ENCODE measurements at regions not wholly inside any gene's neighbourhood (a gene's known extent, or its start where the extent isn't known, plus 50 kb on each side); places are given as distances from the start of the nearest gene placed in this dataset.

DNA sequence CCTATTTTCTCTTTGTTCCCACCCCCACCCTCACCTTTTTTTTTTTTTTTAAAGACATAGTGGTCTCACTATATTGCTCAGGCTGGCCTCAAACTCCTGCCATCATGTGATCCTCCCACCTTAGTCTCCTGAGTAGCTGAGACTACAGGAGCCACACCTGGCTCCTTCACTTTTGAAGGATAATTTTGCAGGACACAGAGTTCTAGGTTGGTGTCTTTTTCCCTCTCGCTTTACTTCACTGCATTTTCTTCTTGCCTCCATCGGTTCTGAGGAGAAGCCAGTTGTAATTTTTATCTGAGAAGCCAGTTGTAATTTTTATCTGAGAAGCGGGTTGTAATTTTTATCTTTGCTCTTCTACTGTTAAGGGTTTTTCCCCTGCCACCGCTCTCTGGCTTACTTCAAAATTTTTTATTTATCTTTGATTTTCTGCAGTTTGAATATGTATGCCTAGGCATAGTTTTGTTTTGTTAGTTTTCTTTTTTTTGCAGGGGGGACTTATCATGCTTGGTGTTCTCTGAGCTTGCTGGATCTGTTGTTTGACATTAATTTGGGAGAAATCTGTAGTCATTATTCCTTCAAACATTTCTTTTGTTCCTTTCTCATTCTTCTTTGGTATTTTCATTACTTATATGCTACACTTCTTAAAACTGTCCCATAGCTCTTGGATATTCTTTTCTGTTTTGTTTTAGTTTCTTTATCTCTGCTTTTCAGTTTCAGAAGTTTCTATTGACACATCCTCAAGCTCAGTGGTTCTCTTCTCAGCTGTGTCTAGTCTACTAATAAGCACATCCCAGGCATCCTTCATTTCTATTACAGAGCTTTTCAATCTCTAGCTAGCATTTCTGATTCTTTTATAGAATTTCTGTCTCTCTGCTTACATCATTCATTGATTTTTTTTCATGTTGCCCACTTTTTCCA lies 148.2 kb upstream of the CHD1 start:
- H3K4me3 ChIP-seq (ENCODE audit: insufficient read length, low read depth) = no peak overlapping the region
- H3K9me3 ChIP-seq (ENCODE audit: insufficient read depth, low read length) = no peaks in the 10 kb centered on the region
- no peaks in the 10 kb centered on the region for H3K36me3 ChIP-seq (ENCODE audit: insufficient read depth, insufficient read length, low read length)
- H3K9ac ChIP-seq (ENCODE audit: insufficient read length, low read depth) = no peak overlapping the region
- no peaks in the 10 kb centered on the region for H3K27me3 ChIP-seq (ENCODE audit: insufficient read depth, insufficient read length)
- no peak for DNase-seq (ENCODE audit: low read depth, low spot score)
- TF ChIP-seq YY1 (IDR thresholded peaks at IDR 0.05; ENCODE audit: insufficient read depth, insufficient read length) (no peak), SUZ12 (IDR thresholded peaks at IDR 0.05; ENCODE audit: extremely low read depth, insufficient read depth, insufficient read length) (no peak)
- no peaks in the 10 kb centered on the region for H3K4me1 ChIP-seq (ENCODE audit: insufficient read depth, insufficient read length)

DNA sequence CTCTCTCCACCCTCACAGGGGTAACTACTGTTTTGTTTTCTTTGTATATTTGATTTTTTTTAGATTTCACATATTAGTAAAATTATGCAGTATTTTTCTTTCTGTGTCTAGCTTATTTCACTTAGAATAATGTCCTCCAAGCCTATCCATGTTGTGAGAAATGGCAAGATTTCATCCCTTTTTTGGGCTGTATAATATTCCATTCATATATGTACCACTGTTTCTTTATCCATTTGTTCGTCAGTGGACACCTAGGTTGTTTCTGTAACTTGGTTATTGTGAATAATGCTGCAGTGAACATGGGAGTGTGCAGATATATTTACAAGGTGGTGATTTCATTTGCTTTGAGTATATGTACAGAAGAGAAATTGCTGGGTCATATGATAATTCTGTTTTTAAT lies 144.0 kb upstream of the CHD1 start:
- TF ChIP-seq SUZ12 (IDR thresholded peaks at IDR 0.05; ENCODE audit: extremely low read depth, insufficient read depth, insufficient read length) = no peak
- H3K9ac ChIP-seq (ENCODE audit: insufficient read length, low read depth) = no peak overlapping the region

DNA sequence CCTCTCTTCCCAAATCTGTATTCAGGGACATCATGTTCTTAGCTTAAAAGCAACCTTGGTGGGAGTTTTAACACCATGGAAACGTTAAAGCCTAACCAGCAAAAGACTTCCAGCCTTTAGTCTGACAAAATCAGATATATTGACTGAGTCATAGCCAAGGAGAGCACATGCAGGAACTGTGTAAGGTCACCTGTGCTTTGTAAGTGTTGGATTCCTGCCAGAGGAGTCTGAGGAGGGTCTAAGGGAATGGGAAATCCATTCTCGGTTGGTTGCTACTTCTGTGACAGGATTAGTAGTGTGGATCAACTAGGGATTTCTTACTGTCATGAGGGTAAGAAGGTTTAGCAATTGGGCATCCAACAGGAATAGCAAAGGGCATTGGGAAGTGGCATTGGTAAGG lies 142.0 kb upstream of the CHD1 start:
- Histone ChIP-seq H3K4me3 (ENCODE audit: insufficient read length, low read depth) (no peak overlapping the region), H3K27me3 (ENCODE audit: insufficient read depth, insufficient read length) (no peaks in the 10 kb centered on the region), H3K36me3 (ENCODE audit: insufficient read depth, insufficient read length, low read length) (no peaks in the 10 kb centered on the region), H3K9me3 (ENCODE audit: insufficient read depth, low read length) (no peaks in the 10 kb centered on the region), H3K4me1 (ENCODE audit: insufficient read depth, insufficient read length) (no peaks in the 10 kb centered on the region), H3K9ac (ENCODE audit: insufficient read length, low read depth) (no peak overlapping the region)
- no peak for TF ChIP-seq YY1 (IDR thresholded peaks at IDR 0.05; ENCODE audit: insufficient read depth, insufficient read length)
- TF ChIP-seq SUZ12 (IDR thresholded peaks at IDR 0.05; ENCODE audit: extremely low read depth, insufficient read depth, insufficient read length) = no peak
- no peak for TF ChIP-seq ZNF274 (IDR thresholded peaks at IDR 0.05; ENCODE audit: low read depth, low read length)
- DNase-seq (ENCODE audit: low read depth, low spot score) = no peak

More for the DNA sequence above, 144.0 kb upstream of the CHD1 start:
- Histone ChIP-seq H3K4me1 (ENCODE audit: insufficient read depth, insufficient read length) (no peaks in the 10 kb centered on the region), H3K36me3 (ENCODE audit: insufficient read depth, insufficient read length, low read length) (no peaks in the 10 kb centered on the region), H3K9me3 (ENCODE audit: insufficient read depth, low read length) (no peaks in the 10 kb centered on the region), H3K4me3 (ENCODE audit: insufficient read length, low read depth) (no peak overlapping the region), H3K27me3 (ENCODE audit: insufficient read depth, insufficient read length) (no peaks in the 10 kb centered on the region)
- DNase-seq (ENCODE audit: low read depth, low spot score) = no peak

DNA sequence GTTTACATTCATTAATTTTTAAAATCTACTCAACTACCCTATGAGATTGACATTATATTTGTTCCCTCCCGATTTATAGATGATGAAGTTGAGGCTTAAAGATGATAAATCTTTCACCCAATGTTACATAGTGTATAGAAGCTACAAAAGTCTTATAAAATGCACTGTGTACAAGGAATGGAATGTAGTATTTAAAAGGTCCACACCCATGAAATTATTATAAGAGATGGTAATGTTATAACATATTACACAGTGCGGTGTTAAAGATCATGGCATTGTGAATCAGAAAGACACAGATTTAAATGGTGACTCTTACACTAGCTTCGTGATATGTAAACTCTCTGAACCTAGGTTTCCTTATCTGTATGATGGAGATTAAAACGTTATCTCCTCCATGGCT lies 141.6 kb upstream of the CHD1 start:
- H3K9me3 ChIP-seq (ENCODE audit: insufficient read depth, low read length) = no peaks in the 10 kb centered on the region

DNA sequence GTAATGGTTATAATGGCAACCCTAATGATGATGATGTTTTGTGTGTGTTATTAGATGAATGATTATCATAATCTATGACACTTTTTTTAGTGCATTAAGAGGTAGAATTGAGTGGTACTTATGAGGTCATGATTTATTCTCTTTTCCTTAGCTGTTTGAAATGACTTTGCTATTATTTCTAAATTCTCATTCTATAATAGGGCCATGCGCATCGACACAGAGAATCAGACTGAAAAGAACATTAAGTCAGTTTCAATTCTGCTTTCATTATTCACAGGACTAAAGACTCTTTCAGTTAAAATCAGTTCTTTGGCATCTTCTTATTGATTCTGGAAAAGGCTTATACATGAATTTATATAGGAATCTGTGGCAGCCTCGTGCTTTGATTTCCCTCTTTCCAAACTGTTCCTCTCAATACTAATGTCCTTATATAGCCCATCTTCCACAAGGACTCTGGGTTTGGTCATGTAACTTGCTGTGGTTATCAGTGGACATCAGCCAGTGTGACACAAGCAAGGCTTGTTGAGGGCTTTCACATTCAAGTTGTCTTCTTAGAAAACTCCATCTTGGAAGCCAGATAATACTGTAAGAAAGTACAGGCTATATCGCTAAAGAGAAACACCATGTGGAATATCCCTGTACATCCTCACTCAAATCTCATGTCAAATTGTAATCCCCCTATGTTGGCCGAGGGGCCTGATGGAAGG lies 140.3 kb upstream of the CHD1 start:
- no peaks in the 10 kb centered on the region for H3K4me1 ChIP-seq (ENCODE audit: insufficient read depth, insufficient read length)
- DNase-seq (ENCODE audit: low read depth, low spot score) = no peak
- TF ChIP-seq ZNF274 (IDR thresholded peaks at IDR 0.05; ENCODE audit: low read depth, low read length) (no peak), SUZ12 (IDR thresholded peaks at IDR 0.05; ENCODE audit: extremely low read depth, insufficient read depth, insufficient read length) (no peak), YY1 (IDR thresholded peaks at IDR 0.05; ENCODE audit: insufficient read depth, insufficient read length) (no peak)
- H3K27me3 ChIP-seq (ENCODE audit: insufficient read depth, insufficient read length) = no peaks in the 10 kb centered on the region
- H3K9ac ChIP-seq (ENCODE audit: insufficient read length, low read depth) = no peak overlapping the region
- H3K36me3 ChIP-seq (ENCODE audit: insufficient read depth, insufficient read length, low read length) = no peaks in the 10 kb centered on the region
- no peaks in the 10 kb centered on the region for H3K9me3 ChIP-seq (ENCODE audit: insufficient read depth, low read length)
- H3K4me3 ChIP-seq (ENCODE audit: insufficient read length, low read depth) = no peak overlapping the region

More for the DNA sequence above, 141.6 kb upstream of the CHD1 start:
- Histone ChIP-seq H3K36me3 (ENCODE audit: insufficient read depth, insufficient read length, low read length) (no peaks in the 10 kb centered on the region), H3K9ac (ENCODE audit: insufficient read length, low read depth) (no peak overlapping the region), H3K27me3 (ENCODE audit: insufficient read depth, insufficient read length) (no peaks in the 10 kb centered on the region), H3K4me1 (ENCODE audit: insufficient read depth, insufficient read length) (no peaks in the 10 kb centered on the region), H3K4me3 (ENCODE audit: insufficient read length, low read depth) (no peak overlapping the region)
- DNase-seq (ENCODE audit: low read depth, low spot score) = no peak
- TF ChIP-seq ZNF274 (IDR thresholded peaks at IDR 0.05; ENCODE audit: low read depth, low read length) (no peak), SUZ12 (IDR thresholded peaks at IDR 0.05; ENCODE audit: extremely low read depth, insufficient read depth, insufficient read length) (no peak), YY1 (IDR thresholded peaks at IDR 0.05; ENCODE audit: insufficient read depth, insufficient read length) (no peak)

DNA sequence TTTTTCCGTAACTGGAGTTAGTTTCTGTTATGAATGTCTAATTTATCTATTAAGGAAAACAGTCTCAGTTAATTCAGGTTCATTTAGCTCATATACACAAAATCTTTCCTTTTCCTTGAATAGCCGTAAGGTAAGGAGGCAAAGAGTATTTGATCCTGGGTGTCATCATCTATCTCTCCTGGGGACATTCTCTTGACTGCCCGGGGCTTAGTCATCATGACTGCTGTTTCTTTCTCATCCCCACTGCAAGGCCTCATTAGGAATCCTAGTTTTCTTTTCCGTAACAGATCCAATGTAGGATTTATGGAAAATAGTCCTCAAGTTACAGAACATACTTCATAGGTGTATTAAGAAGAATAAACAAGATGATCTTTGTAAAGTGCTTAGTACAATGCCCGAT lies 134.9 kb upstream of the CHD1 start:
- Histone ChIP-seq H3K36me3 (ENCODE audit: insufficient read depth, insufficient read length, low read length) (no peaks in the 10 kb centered on the region), H3K27me3 (ENCODE audit: insufficient read depth, insufficient read length) (no peaks in the 10 kb centered on the region), H3K9me3 (ENCODE audit: insufficient read depth, low read length) (no peaks in the 10 kb centered on the region), H3K4me1 (ENCODE audit: insufficient read depth, insufficient read length) (no peaks in the 10 kb centered on the region), H3K4me3 (ENCODE audit: insufficient read length, low read depth) (no peak overlapping the region), H3K9ac (ENCODE audit: insufficient read length, low read depth) (no peak overlapping the region)
- TF ChIP-seq ZNF274 (IDR thresholded peaks at IDR 0.05; ENCODE audit: low read depth, low read length) = no peak
- no peak for TF ChIP-seq SUZ12 (IDR thresholded peaks at IDR 0.05; ENCODE audit: extremely low read depth, insufficient read depth, insufficient read length)
- no peak for TF ChIP-seq YY1 (IDR thresholded peaks at IDR 0.05; ENCODE audit: insufficient read depth, insufficient read length)
- no peak for DNase-seq (ENCODE audit: low read depth, low spot score)

DNA sequence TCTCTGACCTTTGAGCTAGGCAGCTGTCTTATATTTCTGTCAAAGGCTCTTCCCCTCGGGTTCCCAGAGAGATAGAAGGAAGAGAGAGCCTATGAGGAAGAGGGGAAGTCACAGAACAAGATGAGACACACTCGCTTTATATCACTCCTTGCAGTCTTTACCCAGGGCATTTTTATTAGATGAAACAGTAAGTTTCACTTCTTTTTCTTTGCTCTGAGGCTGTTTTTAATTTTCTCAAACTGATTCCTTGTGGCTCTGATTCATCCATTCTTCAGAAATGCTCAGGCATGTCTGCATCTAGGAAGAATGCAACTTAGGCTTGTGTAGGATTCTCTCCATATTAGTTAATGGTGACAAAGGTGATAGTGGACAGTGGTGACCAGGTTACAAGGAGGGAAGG lies 132.9 kb upstream of the CHD1 start:
- H3K27me3 ChIP-seq (ENCODE audit: insufficient read depth, insufficient read length) = no peaks in the 10 kb centered on the region
- H3K9me3 ChIP-seq (ENCODE audit: insufficient read depth, low read length) = no peaks in the 10 kb centered on the region
- no peak overlapping the region for H3K9ac ChIP-seq (ENCODE audit: insufficient read length, low read depth)
- no peak for DNase-seq (ENCODE audit: low read depth, low spot score)
- H3K4me1 ChIP-seq (ENCODE audit: insufficient read depth, insufficient read length) = no peaks in the 10 kb centered on the region
- TF ChIP-seq YY1 (IDR thresholded peaks at IDR 0.05; ENCODE audit: insufficient read depth, insufficient read length) = no peak
- no peak for TF ChIP-seq SUZ12 (IDR thresholded peaks at IDR 0.05; ENCODE audit: extremely low read depth, insufficient read depth, insufficient read length)
- TF ChIP-seq ZNF274 (IDR thresholded peaks at IDR 0.05; ENCODE audit: low read depth, low read length) = no peak
- H3K4me3 ChIP-seq (ENCODE audit: insufficient read length, low read depth) = no peak overlapping the region
- no peaks in the 10 kb centered on the region for H3K36me3 ChIP-seq (ENCODE audit: insufficient read depth, insufficient read length, low read length)
